ENCODE measurements at regions not wholly inside any gene's neighbourhood (a gene's known extent, or its start where the extent isn't known, plus 50 kb on each side); places are given as distances from the start of the nearest gene placed in this dataset.

GRCh38 chr5:175261037-175261436 lies 182.9 kb downstream of the DRD1 start:
- TF ChIP-seq POLR2A (IDR thresholded peaks at IDR 0.05) (no peak), CTCF (IDR thresholded peaks at IDR 0.05) (no peak), EP300 (IDR thresholded peaks at IDR 0.05) (no peak)

Measured in ovary (tissue), 3 donors.